ENCODE measurements at regions not wholly inside any gene's neighbourhood (a gene's known extent, or its start where the extent isn't known, plus 50 kb on each side); places are given as distances from the start of the nearest gene placed in this dataset.

GRCh38 chr2:103739921-103740320, 978.1 kb downstream of the TMEM182 start:
- no peak for TF ChIP-seq EZH2 (IDR thresholded peaks at IDR 0.05; ENCODE audit: low read depth, unreplicated experiment)
- TF ChIP-seq, protein P1, sequence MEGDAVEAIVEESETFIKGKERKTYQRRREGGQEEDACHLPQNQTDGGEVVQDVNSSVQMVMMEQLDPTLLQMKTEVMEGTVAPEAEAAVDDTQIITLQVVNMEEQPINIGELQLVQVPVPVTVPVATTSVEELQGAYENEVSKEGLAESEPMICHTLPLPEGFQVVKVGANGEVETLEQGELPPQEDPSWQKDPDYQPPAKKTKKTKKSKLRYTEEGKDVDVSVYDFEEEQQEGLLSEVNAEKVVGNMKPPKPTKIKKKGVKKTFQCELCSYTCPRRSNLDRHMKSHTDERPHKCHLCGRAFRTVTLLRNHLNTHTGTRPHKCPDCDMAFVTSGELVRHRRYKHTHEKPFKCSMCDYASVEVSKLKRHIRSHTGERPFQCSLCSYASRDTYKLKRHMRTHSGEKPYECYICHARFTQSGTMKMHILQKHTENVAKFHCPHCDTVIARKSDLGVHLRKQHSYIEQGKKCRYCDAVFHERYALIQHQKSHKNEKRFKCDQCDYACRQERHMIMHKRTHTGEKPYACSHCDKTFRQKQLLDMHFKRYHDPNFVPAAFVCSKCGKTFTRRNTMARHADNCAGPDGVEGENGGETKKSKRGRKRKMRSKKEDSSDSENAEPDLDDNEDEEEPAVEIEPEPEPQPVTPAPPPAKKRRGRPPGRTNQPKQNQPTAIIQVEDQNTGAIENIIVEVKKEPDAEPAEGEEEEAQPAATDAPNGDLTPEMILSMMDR (conservative IDR thresholded peaks at IDR 0.05; ENCODE audit: low read depth in 2 of 2) = no peak
- no peak for TF ChIP-seq CREB1 (CRISPR knock-in tag; IDR thresholded peaks at IDR 0.05; ENCODE audit: low read depth)
- TF ChIP-seq, protein P2, sequence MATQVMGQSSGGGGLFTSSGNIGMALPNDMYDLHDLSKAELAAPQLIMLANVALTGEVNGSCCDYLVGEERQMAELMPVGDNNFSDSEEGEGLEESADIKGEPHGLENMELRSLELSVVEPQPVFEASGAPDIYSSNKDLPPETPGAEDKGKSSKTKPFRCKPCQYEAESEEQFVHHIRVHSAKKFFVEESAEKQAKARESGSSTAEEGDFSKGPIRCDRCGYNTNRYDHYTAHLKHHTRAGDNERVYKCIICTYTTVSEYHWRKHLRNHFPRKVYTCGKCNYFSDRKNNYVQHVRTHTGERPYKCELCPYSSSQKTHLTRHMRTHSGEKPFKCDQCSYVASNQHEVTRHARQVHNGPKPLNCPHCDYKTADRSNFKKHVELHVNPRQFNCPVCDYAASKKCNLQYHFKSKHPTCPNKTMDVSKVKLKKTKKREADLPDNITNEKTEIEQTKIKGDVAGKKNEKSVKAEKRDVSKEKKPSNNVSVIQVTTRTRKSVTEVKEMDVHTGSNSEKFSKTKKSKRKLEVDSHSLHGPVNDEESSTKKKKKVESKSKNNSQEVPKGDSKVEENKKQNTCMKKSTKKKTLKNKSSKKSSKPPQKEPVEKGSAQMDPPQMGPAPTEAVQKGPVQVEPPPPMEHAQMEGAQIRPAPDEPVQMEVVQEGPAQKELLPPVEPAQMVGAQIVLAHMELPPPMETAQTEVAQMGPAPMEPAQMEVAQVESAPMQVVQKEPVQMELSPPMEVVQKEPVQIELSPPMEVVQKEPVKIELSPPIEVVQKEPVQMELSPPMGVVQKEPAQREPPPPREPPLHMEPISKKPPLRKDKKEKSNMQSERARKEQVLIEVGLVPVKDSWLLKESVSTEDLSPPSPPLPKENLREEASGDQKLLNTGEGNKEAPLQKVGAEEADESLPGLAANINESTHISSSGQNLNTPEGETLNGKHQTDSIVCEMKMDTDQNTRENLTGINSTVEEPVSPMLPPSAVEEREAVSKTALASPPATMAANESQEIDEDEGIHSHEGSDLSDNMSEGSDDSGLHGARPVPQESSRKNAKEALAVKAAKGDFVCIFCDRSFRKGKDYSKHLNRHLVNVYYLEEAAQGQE (IDR thresholded peaks at IDR 0.05; ENCODE audit: unreplicated experiment) = no peak
- TF ChIP-seq ZNF114 (CRISPR knock-in tag; IDR thresholded peaks at IDR 0.05) = no peak
- no peak for TF ChIP-seq POLR2AphosphoS5 (IDR thresholded peaks at IDR 0.05; ENCODE audit: low read depth)
- no peak for TF ChIP-seq EZH2phosphoT487 (IDR thresholded peaks at IDR 0.05; ENCODE audit: unreplicated experiment)
- TF ChIP-seq STAT1 (IDR thresholded peaks at IDR 0.05; ENCODE audit: unreplicated experiment) = no peak
- no peak for TF ChIP-seq ZNF462 (CRISPR knock-in tag; IDR thresholded peaks at IDR 0.05)
